ENCODE measurements at regions not wholly inside any gene's neighbourhood (a gene's known extent, or its start where the extent isn't known, plus 50 kb on each side); places are given as distances from the start of the nearest gene placed in this dataset.

DNA sequence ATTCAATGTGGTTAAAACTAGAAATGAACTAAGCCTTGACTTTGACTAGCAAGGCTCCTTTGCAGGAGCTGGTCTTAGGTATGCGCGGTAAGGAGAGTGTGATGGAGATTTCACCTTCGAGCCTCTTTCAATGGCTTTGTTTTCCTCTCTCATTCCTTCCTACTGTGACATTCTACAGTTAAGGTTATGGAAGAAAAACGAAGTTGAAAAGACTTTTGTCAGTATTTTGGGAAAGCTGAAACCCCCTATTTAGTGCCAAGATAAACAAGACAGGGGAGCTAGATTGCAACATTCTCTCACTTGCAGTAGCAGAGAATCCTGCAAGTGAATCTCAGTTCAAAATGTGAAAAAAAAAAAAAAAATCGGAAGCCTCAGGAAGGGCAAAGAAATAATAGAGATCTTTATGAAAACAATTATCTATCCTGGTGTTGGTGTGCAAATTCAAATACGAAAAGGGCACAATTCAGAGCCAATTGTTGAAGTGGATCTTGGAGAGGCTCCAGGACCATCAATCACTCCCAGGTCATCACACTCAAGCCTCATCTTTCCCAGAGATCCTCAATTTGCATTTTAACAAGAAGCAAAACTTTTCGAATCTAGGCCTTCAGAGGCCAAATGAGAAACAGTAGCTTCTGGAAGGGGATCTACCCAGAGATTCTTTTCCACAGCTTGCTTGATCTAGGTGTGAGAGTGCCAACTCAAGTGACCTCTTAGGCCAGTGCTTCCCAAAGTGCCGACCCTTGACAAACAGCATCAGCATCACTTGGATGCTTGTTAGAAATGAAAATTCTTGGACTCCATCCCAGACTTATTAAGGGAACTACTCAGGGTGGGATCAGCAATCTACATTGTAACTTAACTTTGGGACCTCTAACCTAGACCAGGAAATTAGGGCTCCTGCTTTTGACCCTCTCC is 163.8 kb downstream of the INHBA start:
- Histone ChIP-seq H3K27ac (no peak overlapping the region), H3K4me1 (replicated peaks in 1 of 2) (peaks cover 6 to 9% of the 10 kb centered on the region in 2 donors), H3K4me3 (no peak overlapping the region)
- ATAC-seq (replicated peaks in 6 of 8), result peak in 3 of 8 experiments; percentile 21 to 47 (median 41)
- in situ Hi-C loops (cut with MboI; ENCODE audit: low pct_unique_long_range_greater_than_20kb in 2 of 9, low sequenced_read_pairs in 9 of 9, unreplicated experiment in 9 of 9), result no loop called here
- WGBS, 10 experiments, result 4 to 85% (median 42%) methylated on average over 2 to 8 of the region's 8 CpGs

GRCh38 chr7:41536873-41537665 is 165.8 kb downstream of the INHBA start:
- Histone ChIP-seq H3K4me1 (replicated peaks in 1 of 2) (peaks cover 6 to 9% of the 10 kb centered on the region in 2 donors), H3K27ac (no peak overlapping the region), H3K4me3 (no peak overlapping the region)
- in situ Hi-C loops (cut with MboI; ENCODE audit: low pct_unique_long_range_greater_than_20kb in 2 of 9, low sequenced_read_pairs in 9 of 9, unreplicated experiment in 9 of 9), result no loop called here
- ATAC-seq (replicated peaks in 6 of 8), result peak in 2 of 8 experiments; percentile 19 to 48
- 49 to 93% (median 80%) methylated on average over 1 to 8 of the region's 9 CpGs for WGBS, 10 experiments

GRCh38 chr7:41536122-41536872 is 166.6 kb downstream of the INHBA start:
- 4 to 100% (median 64%) methylated on average over 1 to 3 of the region's 3 CpGs; no CpG with 5 or more reads in 1 of the 10 experiments for WGBS, 10 experiments
- no peak overlapping the region for H3K4me3 ChIP-seq
- H3K27ac ChIP-seq, result no peak overlapping the region
- in situ Hi-C loops (cut with MboI; ENCODE audit: low pct_unique_long_range_greater_than_20kb in 2 of 9, low sequenced_read_pairs in 9 of 9, unreplicated experiment in 9 of 9), result no loop called here
- peak in 3 of 8 experiments; percentile 91 to 96 (median 92) for ATAC-seq (replicated peaks in 6 of 8)
- peaks cover 6 to 9% of the 10 kb centered on the region in 2 donors for H3K4me1 ChIP-seq (replicated peaks in 1 of 2)

GRCh38 chr7:41529831-41530230 is 173.1 kb downstream of the INHBA start:
- no peak for ATAC-seq (replicated peaks in 6 of 8)
- WGBS, 10 experiments, result 46 to 100% (median 93%) methylated on average over 2 to 6 of the region's 6 CpGs; no CpG with 5 or more reads in 1 of the 10 experiments
- Histone ChIP-seq H3K27ac (no peak overlapping the region), H3K4me3 (no peak overlapping the region), H3K4me1 (replicated peaks in 1 of 2) (no peaks in the 10 kb centered on the region)
- in situ Hi-C loops (cut with MboI; ENCODE audit: low pct_unique_long_range_greater_than_20kb in 2 of 9, low sequenced_read_pairs in 9 of 9, unreplicated experiment in 9 of 9), result no loop called here

DNA sequence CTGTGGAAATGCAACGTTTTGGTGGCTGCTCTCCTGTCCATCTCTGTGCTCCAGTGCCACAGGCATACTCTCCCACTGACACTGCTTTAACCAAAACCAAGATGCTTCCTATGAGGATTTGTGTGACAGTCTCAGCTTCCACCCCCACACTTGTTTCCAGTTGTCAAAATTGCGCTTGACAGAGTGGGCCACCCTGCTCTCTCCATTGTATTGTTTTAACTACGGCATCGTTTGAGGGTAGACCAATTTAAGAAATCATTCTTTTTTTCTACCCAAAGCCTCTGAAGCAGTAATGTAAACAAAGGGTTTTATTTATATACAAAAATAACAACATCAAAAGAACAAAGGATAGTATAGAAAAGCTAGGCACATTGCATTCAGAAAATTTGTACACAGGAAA is 178.0 kb downstream of the INHBA start:
- WGBS, 10 experiments, result 27 to 95% (median 76%) methylated on average over 2 to 3 of the region's 4 CpGs; no CpG with 5 or more reads in 4 of the 10 experiments
- in situ Hi-C loops (cut with MboI; ENCODE audit: low pct_unique_long_range_greater_than_20kb in 2 of 9, low sequenced_read_pairs in 9 of 9, unreplicated experiment in 9 of 9), result no loop called here
- Histone ChIP-seq H3K27ac (no peak overlapping the region), H3K4me1 (replicated peaks in 1 of 2) (no peaks in the 10 kb centered on the region), H3K4me3 (no peak overlapping the region)
- no peak for ATAC-seq (replicated peaks in 6 of 8)

DNA sequence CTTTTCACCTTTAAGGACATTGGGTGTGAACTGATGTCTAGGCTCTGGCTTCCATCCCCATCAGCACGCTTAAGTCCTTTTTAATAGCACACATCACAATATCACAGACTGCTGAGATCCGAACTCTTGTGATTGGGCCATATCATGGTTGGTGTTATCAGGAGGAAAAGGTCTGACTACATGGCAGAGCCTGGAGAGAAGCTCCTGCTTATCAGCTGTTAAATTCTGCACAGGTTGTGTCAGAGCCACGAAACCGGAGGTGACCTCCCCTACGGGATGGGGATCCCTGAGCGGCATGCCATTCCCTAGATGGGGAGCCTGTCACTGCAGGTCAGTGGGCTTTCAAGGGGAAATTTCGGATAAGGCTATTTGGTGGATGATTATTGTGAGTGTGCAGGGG is 182.4 kb downstream of the INHBA start:
- WGBS, 10 experiments, result 82 to 100% methylated on average over 1 to 3 of the region's 7 CpGs; no CpG with 5 or more reads in 8 of the 10 experiments
- no peak overlapping the region for H3K4me3 ChIP-seq
- H3K27ac ChIP-seq, result no peak overlapping the region
- H3K4me1 ChIP-seq (replicated peaks in 1 of 2), result no peaks in the 10 kb centered on the region
- no peak for ATAC-seq (replicated peaks in 6 of 8)
- in situ Hi-C loops (cut with MboI; ENCODE audit: low pct_unique_long_range_greater_than_20kb in 2 of 9, low sequenced_read_pairs in 9 of 9, unreplicated experiment in 9 of 9), result no loop called here

- no peak overlapping the region for H3K4me3 ChIP-seq
- no peaks in the 10 kb centered on the region for H3K4me1 ChIP-seq (replicated peaks in 1 of 2)
- H3K27ac ChIP-seq, result no peak overlapping the region
- no peak for ATAC-seq (replicated peaks in 6 of 8)
- WGBS, 10 experiments, result 88 to 100% (median 97%) methylated on average over 2 of the region's 2 CpGs; no CpG with 5 or more reads in 4 of the 10 experiments
- in situ Hi-C loops (cut with MboI; ENCODE audit: low pct_unique_long_range_greater_than_20kb in 2 of 9, low sequenced_read_pairs in 9 of 9, unreplicated experiment in 9 of 9), result no loop called here
Observed at GRCh38 chr7:41517771-41518170, 185.1 kb downstream of the INHBA start.

GRCh38 chr7:41508755-41509154 is 194.1 kb downstream of the INHBA start:
- peak in 1 of 8 experiments; percentile 36 for ATAC-seq (replicated peaks in 6 of 8)
- no peak overlapping the region for H3K27ac ChIP-seq
- no peak overlapping the region for H3K4me3 ChIP-seq
- in situ Hi-C loops (cut with MboI; ENCODE audit: low pct_unique_long_range_greater_than_20kb in 2 of 9, low sequenced_read_pairs in 9 of 9, unreplicated experiment in 9 of 9), result no loop called here
- H3K4me1 ChIP-seq (replicated peaks in 1 of 2), result no peaks in the 10 kb centered on the region
- 42 to 100% (median 86%) methylated on average over 1 to 4 of the region's 4 CpGs for WGBS, 10 experiments

GRCh38 chr7:41507686-41508268 is 195.1 kb downstream of the INHBA start:
- H3K27ac ChIP-seq, result no peak overlapping the region
- ATAC-seq (replicated peaks in 6 of 8), result peak in 1 of 8 experiments; percentile 38
- no peaks in the 10 kb centered on the region for H3K4me1 ChIP-seq (replicated peaks in 1 of 2)
- in situ Hi-C loops (cut with MboI; ENCODE audit: low pct_unique_long_range_greater_than_20kb in 2 of 9, low sequenced_read_pairs in 9 of 9, unreplicated experiment in 9 of 9), result no loop called here
- 60 to 100% (median 81%) methylated on average over 1 to 4 of the region's 4 CpGs; no CpG with 5 or more reads in 1 of the 10 experiments for WGBS, 10 experiments
- no peak overlapping the region for H3K4me3 ChIP-seq

DNA sequence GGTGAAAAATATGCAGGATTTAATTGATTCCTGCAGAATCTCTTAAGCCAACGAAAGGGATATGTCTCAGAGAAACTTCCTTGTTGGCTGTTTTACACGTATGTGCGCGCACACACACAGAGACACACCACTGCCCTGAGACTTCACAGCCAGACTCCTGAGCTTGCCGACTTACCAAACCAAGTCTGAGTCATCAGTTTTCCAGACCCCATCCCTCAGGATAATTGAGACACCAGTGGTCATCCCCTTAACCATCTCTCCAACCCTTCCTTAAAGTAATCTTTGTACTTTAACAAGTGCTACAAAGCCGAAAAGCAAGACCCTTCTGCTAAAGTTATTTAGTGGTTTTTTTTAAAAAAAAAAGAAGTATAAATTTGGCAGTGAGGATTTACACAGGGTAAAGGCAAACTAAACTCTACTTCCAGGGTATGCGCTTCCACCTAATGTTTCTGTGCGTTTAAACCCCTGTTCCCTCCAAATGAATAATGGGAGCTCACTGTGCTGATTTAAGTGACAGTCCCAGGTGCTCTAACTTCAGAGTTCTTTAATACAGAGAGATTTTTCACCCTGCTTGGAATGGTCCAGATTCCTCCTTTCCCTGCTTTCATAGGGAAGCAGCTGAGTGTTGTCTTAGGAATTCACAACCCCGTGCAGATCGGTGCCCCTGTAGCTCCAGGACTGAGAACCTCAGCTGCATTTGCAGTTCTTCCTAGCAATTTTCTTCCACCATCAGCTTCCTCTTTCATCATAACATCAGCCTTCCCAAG is 198.5 kb downstream of the INHBA start:
- Histone ChIP-seq H3K4me3 (no peak overlapping the region), H3K4me1 (replicated peaks in 1 of 2) (no peaks in the 10 kb centered on the region), H3K27ac (no peak overlapping the region)
- in situ Hi-C loops (cut with MboI; ENCODE audit: low pct_unique_long_range_greater_than_20kb in 2 of 9, low sequenced_read_pairs in 9 of 9, unreplicated experiment in 9 of 9), result no loop called here
- WGBS, 10 experiments, result 73 to 100% (median 87%) methylated on average over 1 to 8 of the region's 10 CpGs
- no peak for ATAC-seq (replicated peaks in 6 of 8)

DNA sequence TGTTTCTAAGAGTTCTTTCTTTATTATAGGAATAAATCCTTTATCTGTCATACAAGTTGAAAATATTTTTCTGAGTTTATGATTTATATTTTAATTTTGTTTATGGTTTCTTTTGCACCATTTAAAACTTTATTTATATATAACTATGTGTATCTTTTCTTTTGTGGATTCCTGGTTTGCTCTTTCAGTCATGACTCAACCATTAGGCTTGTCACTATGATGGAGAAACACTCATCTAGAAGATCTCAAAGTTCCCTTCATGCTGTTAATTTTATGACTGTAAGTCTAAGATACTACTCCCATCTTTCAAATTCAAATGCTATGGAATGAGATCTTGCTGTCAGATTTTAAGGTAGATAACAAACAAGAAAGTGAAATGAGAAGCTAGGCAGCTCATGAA is 199.5 kb downstream of the INHBA start:
- H3K4me1 ChIP-seq (replicated peaks in 1 of 2), result no peaks in the 10 kb centered on the region
- H3K4me3 ChIP-seq, result no peak overlapping the region
- in situ Hi-C loops (cut with MboI; ENCODE audit: low pct_unique_long_range_greater_than_20kb in 2 of 9, low sequenced_read_pairs in 9 of 9, unreplicated experiment in 9 of 9), result no loop called here
- no peak for ATAC-seq (replicated peaks in 6 of 8)
- H3K27ac ChIP-seq, result no peak overlapping the region

DNA sequence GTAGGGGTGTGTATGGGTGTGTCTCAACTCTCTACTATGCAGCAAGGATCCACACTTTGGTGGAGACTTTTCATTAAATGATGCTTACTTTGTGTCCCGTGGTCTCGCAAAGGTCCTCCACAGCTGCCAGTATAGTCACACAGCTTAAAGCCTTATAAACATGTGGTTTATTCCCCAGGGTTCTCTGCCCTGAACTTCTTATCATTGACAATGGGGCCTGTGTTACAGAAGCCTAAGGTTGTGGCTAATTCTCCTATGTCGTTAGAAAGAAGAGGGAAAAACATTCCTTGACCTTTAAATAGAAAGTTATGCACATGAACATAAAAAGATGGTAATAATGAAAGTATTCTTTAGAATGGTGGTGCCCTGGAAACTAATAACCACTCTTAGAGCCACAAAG is 201.4 kb downstream of the INHBA start:
- no peaks in the 10 kb centered on the region for H3K4me1 ChIP-seq (replicated peaks in 1 of 2)
- in situ Hi-C loops (cut with MboI; ENCODE audit: low pct_unique_long_range_greater_than_20kb in 2 of 9, low sequenced_read_pairs in 9 of 9, unreplicated experiment in 9 of 9), result no loop called here
- 29 to 100% (median 92%) methylated on average over 1 to 3 of the region's 3 CpGs; no CpG with 5 or more reads in 2 of the 10 experiments for WGBS, 10 experiments
- H3K27ac ChIP-seq, result no peak overlapping the region
- no peak for ATAC-seq (replicated peaks in 6 of 8)
- H3K4me3 ChIP-seq, result no peak overlapping the region
